Mucosa of stomach (tissue), 1 donor: ENCODE measurements at regions not wholly inside any gene's neighbourhood (a gene's known extent, or its start where the extent isn't known, plus 50 kb on each side); places are given as distances from the start of the nearest gene placed in this dataset.

Experiments
- H3K27me3 ChIP-seq: one replicate; pipeline ENCODE4 v1.7.0; 2013; ENCODE audit warnings: mild to moderate bottlenecking, low read length; ENCODE audit not compliant: control insufficient read depth, insufficient read depth
- H3K36me3 ChIP-seq: one replicate; pipeline ENCODE4 v1.7.0; 2013; ENCODE audit warnings: low read length; ENCODE audit not compliant: control insufficient read depth, insufficient read depth
- H3K4me1 ChIP-seq: one replicate; pipeline ENCODE4 v1.7.0; 2013; ENCODE audit warnings: mild to moderate bottlenecking, low read length; ENCODE audit not compliant: control insufficient read depth, insufficient read depth
- H3K4me3 ChIP-seq: one replicate; pipeline ENCODE4 v1.7.0; 2013; ENCODE audit warnings: low read length
- H3K9ac ChIP-seq: one replicate; pipeline ENCODE4 v1.7.0; 2013; ENCODE audit warnings: mild to moderate bottlenecking, low read length, moderate library complexity
- H3K9me3 ChIP-seq: one replicate; pipeline ENCODE4 v1.7.0; 2013; ENCODE audit warnings: mild to moderate bottlenecking, low read length, moderate library complexity; ENCODE audit not compliant: control insufficient read depth
- donor health status: Pancreatic carcinoma.

GRCh38 chr6:140966676-140967075 lies 1166.0 kb upstream of the GJE1 start:
- no peaks in the 10 kb centered on the region for H3K4me1 ChIP-seq
- H3K4me3 ChIP-seq, result no peak overlapping the region
- H3K9me3 ChIP-seq, result no peaks in the 10 kb centered on the region
- no peak overlapping the region for H3K9ac ChIP-seq
- no peaks in the 10 kb centered on the region for H3K27me3 ChIP-seq
- H3K36me3 ChIP-seq, result no peaks in the 10 kb centered on the region

- H3K9me3 ChIP-seq, result no peaks in the 10 kb centered on the region
- no peaks in the 10 kb centered on the region for H3K4me1 ChIP-seq
- no peaks in the 10 kb centered on the region for H3K36me3 ChIP-seq
- H3K4me3 ChIP-seq, result no peak overlapping the region
- H3K27me3 ChIP-seq, result no peaks in the 10 kb centered on the region
- no peak overlapping the region for H3K9ac ChIP-seq
These were observed 1172.2 kb upstream of the GJE1 start for GRCh38 chr6:140960566-140960965.

- Histone ChIP-seq H3K4me3 (no peak overlapping the region), H3K27me3 (no peaks in the 10 kb centered on the region), H3K9me3 (no peaks in the 10 kb centered on the region), H3K4me1 (no peaks in the 10 kb centered on the region), H3K9ac (no peak overlapping the region), H3K36me3 (no peaks in the 10 kb centered on the region)
These were observed 1175.3 kb upstream of the GJE1 start for GRCh38 chr6:140957386-140957785.

GRCh38 chr6:140956571-140957369 lies 1176.0 kb upstream of the GJE1 start:
- Histone ChIP-seq H3K27me3 (no peaks in the 10 kb centered on the region), H3K4me3 (no peak overlapping the region), H3K9ac (no peak overlapping the region), H3K9me3 (no peaks in the 10 kb centered on the region), H3K4me1 (no peaks in the 10 kb centered on the region), H3K36me3 (no peaks in the 10 kb centered on the region)

- Histone ChIP-seq H3K4me3 (no peak overlapping the region), H3K9ac (no peak overlapping the region), H3K27me3 (no peaks in the 10 kb centered on the region), H3K4me1 (no peaks in the 10 kb centered on the region), H3K36me3 (no peaks in the 10 kb centered on the region), H3K9me3 (no peaks in the 10 kb centered on the region)
These were observed 1192.3 kb upstream of the GJE1 start for GRCh38 chr6:140940251-140940925.

- H3K9me3 ChIP-seq, result no peaks in the 10 kb centered on the region
- no peaks in the 10 kb centered on the region for H3K4me1 ChIP-seq
- no peak overlapping the region for H3K4me3 ChIP-seq
- no peaks in the 10 kb centered on the region for H3K36me3 ChIP-seq
- no peaks in the 10 kb centered on the region for H3K27me3 ChIP-seq
- H3K9ac ChIP-seq, result no peak overlapping the region
These were observed 1199.8 kb upstream of the GJE1 start for GRCh38 chr6:140932909-140933308.

- H3K27me3 ChIP-seq, result no peaks in the 10 kb centered on the region
- no peaks in the 10 kb centered on the region for H3K4me1 ChIP-seq
- no peak overlapping the region for H3K9ac ChIP-seq
- no peaks in the 10 kb centered on the region for H3K9me3 ChIP-seq
- no peaks in the 10 kb centered on the region for H3K36me3 ChIP-seq
- H3K4me3 ChIP-seq, result no peak overlapping the region
These were observed 1201.1 kb upstream of the GJE1 start for GRCh38 chr6:140931581-140931980.

- H3K27me3 ChIP-seq, result no peaks in the 10 kb centered on the region
- H3K36me3 ChIP-seq, result no peaks in the 10 kb centered on the region
- no peaks in the 10 kb centered on the region for H3K9me3 ChIP-seq
- H3K4me1 ChIP-seq, result no peaks in the 10 kb centered on the region
- H3K9ac ChIP-seq, result no peak overlapping the region
- H3K4me3 ChIP-seq, result no peak overlapping the region
These were observed 1203.6 kb upstream of the GJE1 start for GRCh38 chr6:140929121-140929520.

GRCh38 chr6:140923048-140923447 lies 1209.7 kb upstream of the GJE1 start:
- Histone ChIP-seq H3K4me3 (no peak overlapping the region), H3K36me3 (no peaks in the 10 kb centered on the region), H3K4me1 (no peaks in the 10 kb centered on the region), H3K27me3 (no peaks in the 10 kb centered on the region), H3K9ac (no peak overlapping the region), H3K9me3 (no peaks in the 10 kb centered on the region)

- H3K9me3 ChIP-seq, result no peaks in the 10 kb centered on the region
- H3K4me3 ChIP-seq, result no peak overlapping the region
- H3K36me3 ChIP-seq, result no peaks in the 10 kb centered on the region
- H3K27me3 ChIP-seq, result no peaks in the 10 kb centered on the region
- no peaks in the 10 kb centered on the region for H3K4me1 ChIP-seq
- no peak overlapping the region for H3K9ac ChIP-seq
These were observed 1211.1 kb upstream of the GJE1 start for GRCh38 chr6:140921366-140922226.

GRCh38 chr6:140917911-140918310 lies 1214.8 kb upstream of the GJE1 start:
- H3K9me3 ChIP-seq, result no peaks in the 10 kb centered on the region
- H3K36me3 ChIP-seq, result no peaks in the 10 kb centered on the region
- H3K27me3 ChIP-seq, result no peaks in the 10 kb centered on the region
- H3K9ac ChIP-seq, result no peak overlapping the region
- H3K4me1 ChIP-seq, result no peaks in the 10 kb centered on the region
- H3K4me3 ChIP-seq, result no peak overlapping the region

- no peak overlapping the region for H3K9ac ChIP-seq
- H3K4me3 ChIP-seq, result no peak overlapping the region
- no peaks in the 10 kb centered on the region for H3K27me3 ChIP-seq
- H3K9me3 ChIP-seq, result no peaks in the 10 kb centered on the region
- no peaks in the 10 kb centered on the region for H3K36me3 ChIP-seq
- H3K4me1 ChIP-seq, result no peaks in the 10 kb centered on the region
These were observed 1217.2 kb upstream of the GJE1 start for GRCh38 chr6:140915551-140915950.
